ENCODE measurements at regions not wholly inside any gene's neighbourhood (a gene's known extent, or its start where the extent isn't known, plus 50 kb on each side); places are given as distances from the start of the nearest gene placed in this dataset.
"Not testable (repeated sequence)": the region's sequence is repeated elsewhere in the genome, so short reads cannot be mapped to it uniquely, and the experiment has no call there.

- H3K4me3 ChIP-seq; H3K4me1 ChIP-seq (replicated peaks in 1 of 2; ENCODE audit: control insufficient read depth in 2 of 2, insufficient read depth in 2 of 2, low read length in 2 of 2); H3K36me3 ChIP-seq (ENCODE audit: control insufficient read depth, insufficient read depth, low read length); H3K9me1 ChIP-seq (ENCODE audit: control insufficient read depth, insufficient read depth, low read length); H3K27ac ChIP-seq (ENCODE audit: extremely low read depth, low read depth, low read length); H3K4me2 ChIP-seq (ENCODE audit: insufficient read depth, low read length); H3K79me2 ChIP-seq (ENCODE audit: control insufficient read depth, insufficient read depth, low read length); ATAC-seq; BruUV-seq (replicated peaks); POLR2A ChIA-PET; H3K9me3 ChIP-seq (replicated peaks; ENCODE audit: control insufficient read depth, insufficient read depth, low read depth, low read length); H3K9ac ChIP-seq (ENCODE audit: insufficient read depth in 1 of 2, low read depth in 2 of 2, low read length in 2 of 2); in situ Hi-C loops (cut with MboI); H3K27me3 ChIP-seq (ENCODE audit: control insufficient read depth in 2 of 2, insufficient read depth in 2 of 2, low read length in 2 of 2); intact Hi-C loops (cut with micrococcal nuclease); H2AFZ ChIP-seq (ENCODE audit: low read depth, low read length); CTCF ChIA-PET (ENCODE audit: low intra/inter-chr PET ratio); FAIRE-seq; DNase-seq (ENCODE audit: extremely low read depth in 1 of 4, low spot score in 3 of 4); H4K20me1 ChIP-seq (replicated peaks; ENCODE audit: control insufficient read depth, insufficient read depth, low read length): not testable (repeated sequence)
- WGBS (ENCODE audit: insufficient coverage, low coverage, missing lambda C conversion rate) = 0% methylated on average over 4 of the region's 4 CpGs
Observed at GRCh38 chr21:28034334-28034733, 958.3 kb downstream of the LTN1 start.

DNA sequence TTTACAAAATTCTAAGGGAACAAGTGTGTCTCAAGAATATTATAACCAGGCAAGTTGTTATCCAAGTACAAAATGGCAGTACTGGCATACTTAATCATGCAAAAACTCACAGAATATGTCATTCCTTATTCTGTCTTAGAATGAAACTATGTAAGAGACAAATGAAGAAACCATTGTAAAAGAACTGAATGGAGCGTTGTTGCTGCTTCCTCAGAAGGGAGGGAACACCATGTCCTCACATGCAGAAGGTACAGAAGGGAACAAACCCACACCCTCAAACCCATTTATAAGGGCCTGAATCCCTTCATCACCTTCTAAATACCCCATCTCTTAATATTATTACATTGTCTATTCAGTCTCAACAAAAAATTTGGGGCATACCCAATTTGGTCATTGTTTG, 960.0 kb downstream of the LTN1 start:
- H3K9me1 ChIP-seq (ENCODE audit: control insufficient read depth, insufficient read depth, low read length); H3K36me3 ChIP-seq (ENCODE audit: control insufficient read depth, insufficient read depth, low read length); H3K79me2 ChIP-seq (ENCODE audit: control insufficient read depth, insufficient read depth, low read length); H3K27me3 ChIP-seq (ENCODE audit: control insufficient read depth in 2 of 2, insufficient read depth in 2 of 2, low read length in 2 of 2); H3K9ac ChIP-seq (ENCODE audit: insufficient read depth in 1 of 2, low read depth in 2 of 2, low read length in 2 of 2); FAIRE-seq; H3K4me2 ChIP-seq (ENCODE audit: insufficient read depth, low read length); H3K27ac ChIP-seq (ENCODE audit: extremely low read depth, low read depth, low read length); H2AFZ ChIP-seq (ENCODE audit: low read depth, low read length); POLR2A ChIA-PET; H3K4me1 ChIP-seq (replicated peaks in 1 of 2; ENCODE audit: control insufficient read depth in 2 of 2, insufficient read depth in 2 of 2, low read length in 2 of 2); H4K20me1 ChIP-seq (replicated peaks; ENCODE audit: control insufficient read depth, insufficient read depth, low read length); DNase-seq (ENCODE audit: extremely low read depth in 1 of 4, low spot score in 3 of 4); CTCF ChIA-PET (ENCODE audit: low intra/inter-chr PET ratio); H3K4me3 ChIP-seq; H3K9me3 ChIP-seq (replicated peaks; ENCODE audit: control insufficient read depth, insufficient read depth, low read depth, low read length); intact Hi-C loops (cut with micrococcal nuclease); BruUV-seq (replicated peaks); ATAC-seq; in situ Hi-C loops (cut with MboI): not testable (repeated sequence)
- 0% methylated on average over 1 of the region's 1 CpG for WGBS (ENCODE audit: insufficient coverage, low coverage, missing lambda C conversion rate)
